ENCODE measurements at regions not wholly inside any gene's neighbourhood (a gene's known extent, or its start where the extent isn't known, plus 50 kb on each side); places are given as distances from the start of the nearest gene placed in this dataset.

GRCh38 chr1:213621077-213621476, 366.7 kb upstream of the PROX1 start:
- no peak for FAIRE-seq
- Histone ChIP-seq H3K4me2 (ENCODE audit: control insufficient read depth, extremely low read depth, insufficient read depth, low read depth, low read length) (no peak overlapping the region), H3K4me1 (ENCODE audit: control insufficient read depth, extremely low read depth, insufficient read depth, low read length) (no peaks in the 10 kb centered on the region), H3K9me3 (ENCODE audit: control insufficient read depth, low read depth, low read length) (no peaks in the 10 kb centered on the region), H3K9me1 (ENCODE audit: control insufficient read depth, extremely low read depth, insufficient read depth, low read length) (no peaks in the 10 kb centered on the region), H3K36me3 (ENCODE audit: control insufficient read depth in 2 of 2, extremely low read depth in 1 of 2, insufficient read depth in 2 of 2, low read length in 2 of 2) (no peaks in the 10 kb centered on the region), H3K27ac (ENCODE audit: control insufficient read depth, insufficient read depth, low read length) (no peak overlapping the region), H4K20me1 (ENCODE audit: control insufficient read depth, extremely low read depth, insufficient read depth, low read length) (no peaks in the 10 kb centered on the region), H3K9ac (ENCODE audit: control insufficient read depth, extremely low read depth, insufficient read depth, low read length) (no peak overlapping the region), H2AFZ (ENCODE audit: control insufficient read depth, low read length) (no peak overlapping the region), H3K27me3 (ENCODE audit: control insufficient read depth, extremely low read depth, insufficient read depth, low read length) (no peaks in the 10 kb centered on the region), H3K4me3 (ENCODE audit: control insufficient read depth in 2 of 3, extremely low read depth in 1 of 3, insufficient read depth in 2 of 3, low read depth in 1 of 3, low read length in 3 of 3) (no peak overlapping the region), H3K79me2 (ENCODE audit: control insufficient read depth, insufficient read depth, low read length) (no peaks in the 10 kb centered on the region)
- TF ChIP-seq CTCF (optimal IDR thresholded peaks at IDR 0.05 in 1 of 3, IDR thresholded peaks at IDR 0.05 in 1 of 3, conservative IDR thresholded peaks at IDR 0.05 in 1 of 3; ENCODE audit: extremely low read depth in 1 of 3, insufficient read depth in 2 of 3, low read length in 3 of 3) (no peak), EZH2 (IDR thresholded peaks at IDR 0.05; ENCODE audit: low read length) (no peak)
- no peak for DNase-seq (ENCODE audit: low read depth, low spot score)
- dilution Hi-C loops (cut with MboI; ENCODE audit: extremely low pct_ligation_motif_present, low sequenced_read_pairs): no loop called here

DNA sequence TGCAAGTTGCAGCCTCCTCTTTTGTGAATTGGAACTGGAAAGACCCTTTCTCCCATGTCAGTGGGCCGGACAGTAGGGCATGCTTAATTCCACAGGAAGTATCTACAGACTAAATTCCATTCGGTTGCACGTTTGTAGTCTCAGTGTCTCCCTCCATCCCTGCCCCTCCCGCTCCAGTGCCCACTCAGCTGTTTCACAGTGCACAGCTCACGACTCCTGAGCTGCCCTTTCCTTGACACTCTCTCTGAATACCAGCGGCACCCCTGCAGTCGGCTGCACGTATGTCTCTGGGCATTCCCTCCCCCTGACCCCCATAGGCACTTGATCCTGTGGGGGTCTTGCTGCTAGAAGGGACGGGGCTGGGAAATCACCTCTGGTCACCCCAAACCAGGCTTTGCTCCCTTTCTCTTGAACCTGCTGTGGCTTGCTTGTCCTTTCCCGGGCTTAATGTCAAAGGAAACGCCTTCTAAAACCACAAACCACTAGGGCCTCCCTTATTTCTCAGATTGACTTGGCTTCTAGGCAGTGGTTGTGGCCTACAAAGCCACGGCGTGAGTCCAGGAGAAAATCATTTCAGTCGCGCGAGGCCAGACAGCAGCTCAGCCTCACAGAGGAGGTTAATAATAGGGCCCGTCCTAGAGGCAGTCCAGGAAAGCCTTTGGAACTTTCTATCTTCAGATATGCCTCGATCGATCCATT, 365.3 kb upstream of the PROX1 start:
- Histone ChIP-seq H3K4me3 (ENCODE audit: control insufficient read depth in 2 of 3, extremely low read depth in 1 of 3, insufficient read depth in 2 of 3, low read depth in 1 of 3, low read length in 3 of 3) (no peak overlapping the region), H2AFZ (ENCODE audit: control insufficient read depth, low read length) (no peak overlapping the region), H3K36me3 (ENCODE audit: control insufficient read depth in 2 of 2, extremely low read depth in 1 of 2, insufficient read depth in 2 of 2, low read length in 2 of 2) (no peaks in the 10 kb centered on the region), H3K79me2 (ENCODE audit: control insufficient read depth, insufficient read depth, low read length) (no peaks in the 10 kb centered on the region), H3K4me2 (ENCODE audit: control insufficient read depth, extremely low read depth, insufficient read depth, low read depth, low read length) (no peak overlapping the region), H3K9me3 (ENCODE audit: control insufficient read depth, low read depth, low read length) (no peaks in the 10 kb centered on the region), H3K27me3 (ENCODE audit: control insufficient read depth, extremely low read depth, insufficient read depth, low read length) (no peaks in the 10 kb centered on the region), H3K27ac (ENCODE audit: control insufficient read depth, insufficient read depth, low read length) (no peak overlapping the region), H4K20me1 (ENCODE audit: control insufficient read depth, extremely low read depth, insufficient read depth, low read length) (no peaks in the 10 kb centered on the region), H3K9me1 (ENCODE audit: control insufficient read depth, extremely low read depth, insufficient read depth, low read length) (no peaks in the 10 kb centered on the region), H3K4me1 (ENCODE audit: control insufficient read depth, extremely low read depth, insufficient read depth, low read length) (no peaks in the 10 kb centered on the region), H3K9ac (ENCODE audit: control insufficient read depth, extremely low read depth, insufficient read depth, low read length) (no peak overlapping the region)
- TF ChIP-seq EZH2 (IDR thresholded peaks at IDR 0.05; ENCODE audit: low read length) (no peak), CTCF (optimal IDR thresholded peaks at IDR 0.05 in 1 of 3, IDR thresholded peaks at IDR 0.05 in 1 of 3, conservative IDR thresholded peaks at IDR 0.05 in 1 of 3; ENCODE audit: extremely low read depth in 1 of 3, insufficient read depth in 2 of 3, low read length in 3 of 3) (no peak)
- no peak for DNase-seq (ENCODE audit: low read depth, low spot score)
- FAIRE-seq: no peak
- dilution Hi-C loops (cut with MboI; ENCODE audit: extremely low pct_ligation_motif_present, low sequenced_read_pairs): no loop called here
